NCI-H345 treated with DMSO at 0.1 percent for 48 hours (cell line): ENCODE measurements at regions not wholly inside any gene's neighbourhood (a gene's known extent, or its start where the extent isn't known, plus 50 kb on each side); places are given as distances from the start of the nearest gene placed in this dataset.
A peak's percentile ranks its signal among the peaks of the same experiment; 100 is the strongest.
"Not testable (repeated sequence)": the region's sequence is repeated elsewhere in the genome, so short reads cannot be mapped to it uniquely, and the experiment has no call there.

Experiments used
- DNase-seq: peaks from one replicate; lab custom pipeline; 2025; ENCODE audit not compliant: unreplicated experiment; lab: John Stamatoyannopoulos, UW

GRCh38 chr11:81602508-81602907, 1131.2 kb downstream of the FAM181B start:
- no peak for DNase-seq

- DNase-seq, result peak; percentile 22
Measured at GRCh38 chr11:81596704-81597103, 1137.0 kb downstream of the FAM181B start.

- no peak for DNase-seq
Measured at GRCh38 chr11:81585390-81585933, 1148.2 kb downstream of the FAM181B start.

GRCh38 chr11:81579339-81579738, 1154.3 kb downstream of the FAM181B start:
- no peak for DNase-seq

GRCh38 chr11:81578571-81578970, 1155.1 kb downstream of the FAM181B start:
- DNase-seq, result no peak

GRCh38 chr11:81574301-81574700, 1159.4 kb downstream of the FAM181B start:
- DNase-seq, result no peak

- no peak for DNase-seq
Measured at GRCh38 chr11:81573367-81573766, 1160.3 kb downstream of the FAM181B start.

GRCh38 chr11:81570669-81571068, 1163.0 kb downstream of the FAM181B start:
- no peak for DNase-seq

- DNase-seq, result no peak
Measured at GRCh38 chr11:81569999-81570398, 1163.7 kb downstream of the FAM181B start.

- DNase-seq, result no peak
Measured at GRCh38 chr11:81568918-81569317, 1164.7 kb downstream of the FAM181B start.

GRCh38 chr11:81548123-81548522, 1185.5 kb downstream of the FAM181B start:
- DNase-seq, result no peak

- not testable (repeated sequence) for DNase-seq
Measured at GRCh38 chr11:81539806-81540205, 1193.9 kb downstream of the FAM181B start.

- no peak for DNase-seq
Measured at GRCh38 chr11:81515566-81515965, 1218.1 kb downstream of the FAM181B start.

GRCh38 chr11:81497202-81497804, 1236.4 kb downstream of the FAM181B start:
- DNase-seq, result peak; percentile 38

- no peak for DNase-seq
Measured at GRCh38 chr11:81496601-81497000, 1237.1 kb downstream of the FAM181B start.

GRCh38 chr11:81495699-81496292, 1237.9 kb downstream of the FAM181B start:
- DNase-seq, result no peak

- DNase-seq, result no peak
Measured at GRCh38 chr11:81494431-81494830, 1239.2 kb downstream of the FAM181B start.

- DNase-seq, result no peak
Measured at GRCh38 chr11:81492923-81493445, 1240.7 kb downstream of the FAM181B start.

- no peak for DNase-seq
Measured at GRCh38 chr11:81487109-81487508, 1246.6 kb downstream of the FAM181B start.

GRCh38 chr11:81484196-81484595, 1249.5 kb downstream of the FAM181B start:
- DNase-seq, result no peak

- no peak for DNase-seq
Measured at GRCh38 chr11:81477277-81477676, 1256.4 kb downstream of the FAM181B start.

- DNase-seq, result no peak
Measured at GRCh38 chr11:81476345-81476744, 1257.3 kb downstream of the FAM181B start.
